GM12878 (cell line): ENCODE measurements at regions not wholly inside any gene's neighbourhood (a gene's known extent, or its start where the extent isn't known, plus 50 kb on each side); places are given as distances from the start of the nearest gene placed in this dataset.
A peak's percentile ranks its signal among the peaks of the same experiment; 100 is the strongest.
"Not testable (repeated sequence)": the region's sequence is repeated elsewhere in the genome, so short reads cannot be mapped to it uniquely, and the experiment has no call there.

Experiments used
- ATAC-seq: fragments of 200-7000 bp; cut with Tn5 transposase; 3 replicates; pipeline ENCODE4 v1.9.1; 2020; ENCODE audit warnings: mild to moderate bottlenecking, moderate library complexity
- BruUV-seq: library from RNA; stranded (reverse); fragments of 400-500 nt; replicated peaks from 2 replicates; lab custom pipeline; 2021; lab: Mats Ljungman, UMichigan
- CTCF ChIA-PET: fragments of 300-600 bp; sonication (Branson Sonifier 250); formaldehyde crosslinking; extraction: SDS; loops from one replicate; lab custom pipeline; 2021; ENCODE audit warnings: inconsistent platforms; lab: Yijun Ruan, JAX
- POLR2A ChIA-PET: fragments of 350-600 bp; formaldehyde crosslinking; extraction: SDS; loops from one replicate; lab custom pipeline; 2021; ENCODE audit warnings: inconsistent platforms; lab: Charles Lee
- RAD21 ChIA-PET: fragments of 300-600 bp; sonication (Branson Sonifier 250); formaldehyde crosslinking; loops from one replicate; lab custom pipeline; 2023; ENCODE audit warnings: antibody characterized with exemption; ENCODE audit not compliant: unreplicated experiment; lab: Charles Lee
- SMC1A ChIA-PET: fragments of 300-600 bp; sonication (Branson Sonifier 250); formaldehyde crosslinking; loops from one replicate; lab custom pipeline; 2023; ENCODE audit not compliant: unreplicated experiment, uncharacterized antibody; lab: Charles Lee
- DNase-seq: peaks from one replicate; pipeline ENCODE4 v3.0.0-alpha.2; 2011; ENCODE audit warnings: low read depth, low spot score
- FAIRE-seq: peaks from 3 replicates; lab custom pipeline; 2011; peaks lifted over from hg19 to GRCh38; lab: Jason Lieb, UNC
- H2AFZ ChIP-seq: 2 replicates; pipeline ENCODE4 v1.6.0; 2011; ENCODE audit warnings: low read depth, low read length, control low read depth; ENCODE audit not compliant: control insufficient read depth
- H3K27ac ChIP-seq: 2 replicates; pipeline ENCODE4 v1.5.1; 2011; ENCODE audit warnings: control low read depth; ENCODE audit not compliant: control insufficient read depth, insufficient read depth
- H3K27me3 ChIP-seq, 2 experiments: replicated peaks in 1 of 2; 2 replicates each; pipeline versions ENCODE4 v1.6.0 to v1.6.1; 2011; ENCODE audit warnings: low read length in 1 of 2; ENCODE audit not compliant: control insufficient read depth in 2 of 2, insufficient read depth in 2 of 2
- H3K36me3 ChIP-seq, 2 experiments: 2 replicates each; pipeline ENCODE4 v1.5.1; 2011; ENCODE audit warnings: low read length in 1 of 2; ENCODE audit not compliant: control insufficient read depth in 2 of 2, insufficient read depth in 2 of 2
- H3K4me1 ChIP-seq: 2 replicates; pipeline ENCODE4 v1.6.1; 2011; ENCODE audit warnings: mild to moderate bottlenecking, low read length, moderate library complexity, mixed read lengths; ENCODE audit not compliant: control insufficient read depth, insufficient read depth
- H3K4me2 ChIP-seq: 2 replicates; pipeline ENCODE4 v1.6.0; 2011; ENCODE audit warnings: control low read depth; ENCODE audit not compliant: control insufficient read depth, insufficient read depth
- H3K4me3 ChIP-seq: fragments of 200-600 bp; sonication (generic); 2 replicates; pipeline ENCODE4 v1.5.1; 2016
- H3K79me2 ChIP-seq: 2 replicates; pipeline ENCODE4 v1.6.0; 2011; ENCODE audit warnings: low read length; ENCODE audit not compliant: control insufficient read depth, insufficient read depth
- H3K9ac ChIP-seq: 2 replicates; pipeline ENCODE4 v1.8.0; 2011; ENCODE audit warnings: low read length, control low read depth, mixed read lengths; ENCODE audit not compliant: control insufficient read depth, insufficient read depth
- H3K9me3 ChIP-seq: replicated peaks from 3 replicates; pipeline ENCODE4 v1.5.1; 2011; ENCODE audit warnings: mild to moderate bottlenecking, low read length; ENCODE audit not compliant: control insufficient read depth, insufficient read depth
- H4K20me1 ChIP-seq: 2 replicates; pipeline ENCODE4 v1.6.0; 2011; ENCODE audit not compliant: control insufficient read depth, insufficient read depth
- BHLHE40 ChIP-seq, 2 experiments: fragments of 450-650 bp in 1 of 2; IDR thresholded peaks; 2 replicates each; pipeline ENCODE4 v1.6.1; 2011 to 2017; ENCODE audit warnings: low read depth in 2 of 2, borderline replicate concordance in 1 of 2, improper control_type of control experiment in 1 of 2, low read length in 1 of 2, mild to moderate bottlenecking in 1 of 2
- IKZF2 ChIP-seq, 2 experiments: fragments of 450-650 bp; IDR thresholded peaks; 2 replicates each; pipeline ENCODE4 v1.6.1; 2017; ENCODE audit warnings: mild to moderate bottlenecking in 2 of 2, moderate library complexity in 2 of 2
- NFYB ChIP-seq: IDR thresholded peaks from 2 replicates; pipeline ENCODE4 v1.6.1; 2011; ENCODE audit warnings: low read depth, mild to moderate bottlenecking, low read length, improper control_type of control experiment, moderate library complexity; ENCODE audit not compliant: insufficient read depth
- SPI1 ChIP-seq: IDR thresholded peaks from 2 replicates; pipeline ENCODE4 v1.6.1; 2011; ENCODE audit warnings: low read depth, mild to moderate bottlenecking, low read length, moderate library complexity, borderline replicate concordance; ENCODE audit not compliant: insufficient read depth
- ZNF217 ChIP-seq: fragments of 450-650 bp; IDR thresholded peaks from 2 replicates; pipeline ENCODE4 v1.6.1; 2017; ENCODE audit warnings: antibody characterized with exemption, mild to moderate bottlenecking
- WGBS: methylation state at CpG from one replicate; pipeline ENCODE4 v1.1.6; 2016; ENCODE audit warnings: low lambda C conversion rate; ENCODE audit not compliant: insufficient replicate concordance, insufficient coverage; ENCODE audit errors: missing lambda C conversion rate; 5-methylcytosine and 5-hydroxymethylcytosine counted together
- in situ Hi-C: fragments of 300-500 bp; cut with MboI; formaldehyde crosslinking; loops from 9 replicates; pipeline ENCODE4 v1.14.3; 2018; ENCODE audit warnings: mixed read lengths
- intact Hi-C: fragments of 100-400 bp; cut with micrococcal nuclease; formaldehyde crosslinking; loops from one replicate; pipeline ENCODE4 v1.14.2; 2022; ENCODE audit not compliant: unreplicated experiment

- H3K9me3 ChIP-seq, H3K79me2 ChIP-seq, H3K27me3 ChIP-seq, FAIRE-seq, H3K4me3 ChIP-seq, POLR2A ChIA-PET, intact Hi-C loops, RAD21 ChIA-PET, H3K4me2 ChIP-seq, H2AFZ ChIP-seq, H3K27ac ChIP-seq, H3K36me3 ChIP-seq: not testable (repeated sequence)
- 27% methylated on average over 7 of the region's 7 CpGs for WGBS
- peak; percentile 54; the same call in 1 of the 2 replicates for TF ChIP-seq NFYB
- TF ChIP-seq, all 136 proteins: peak for 1; not testable (repeated sequence) for 135
- BruUV-seq, CTCF ChIA-PET, DNase-seq, ATAC-seq, H3K9ac ChIP-seq, SMC1A ChIA-PET, H4K20me1 ChIP-seq, in situ Hi-C loops, H3K4me1 ChIP-seq: not testable (repeated sequence)
Measured at GRCh38 chr6:135626001-135626400, 128.5 kb upstream of the AHI1 start.

GRCh38 chr6:135627092-135627715 is 129.7 kb upstream of the AHI1 start:
- FAIRE-seq: no peak
- H3K9me3 ChIP-seq: no peaks in the 10 kb centered on the region; the same call in 2 of the 3 replicates

More at GRCh38 chr6:135627092-135627715, 129.7 kb upstream of the AHI1 start:
- H4K20me1 ChIP-seq: no peaks in the 10 kb centered on the region
- no peak overlapping the region for H3K4me3 ChIP-seq
- ChIA-PET CTCF (no interaction called here), SMC1A (no interaction called here), RAD21 (no interaction called here), POLR2A (no interaction called here)
- no peaks in the 10 kb centered on the region for H3K36me3 ChIP-seq
- TF ChIP-seq IKZF2 (IDR thresholded peaks at IDR 0.05) (peak; percentile 26 to 30; a peak in 2 of 4 replicates), SPI1 (no peak), ZNF217 (no peak), BHLHE40 (IDR thresholded peaks at IDR 0.05; ENCODE audit: borderline replicate concordance in 1 of 2, low read depth in 2 of 2, low read length in 1 of 2) (peak in 1 of 2 experiments; percentile 46; a peak in 2 of 4 replicates)
- H3K79me2 ChIP-seq: no peaks in the 10 kb centered on the region
- in situ Hi-C loops: no loop called here
- H3K27me3 ChIP-seq: 0 out of 4 replicates have a peak, but pooled peaks cover 0 to 2% of the 10 kb centered on the region in 2 experiments
- H3K4me1 ChIP-seq: no peaks in the 10 kb centered on the region
- peak; percentile 11 for DNase-seq
- no peak overlapping the region for H3K9ac ChIP-seq
- H2AFZ ChIP-seq: no peak overlapping the region
- intact Hi-C loops: no loop called here
- ATAC-seq: peak; percentile 80
- H3K4me2 ChIP-seq: no peak overlapping the region
- H3K27ac ChIP-seq: no peak overlapping the region
- BruUV-seq: no TSS peak
